ENCODE measurements at regions not wholly inside any gene's neighbourhood (a gene's known extent, or its start where the extent isn't known, plus 50 kb on each side); places are given as distances from the start of the nearest gene placed in this dataset.
A peak's percentile ranks its signal among the peaks of the same experiment; 100 is the strongest.

GRCh38 chr14:22271838-22272799 lies 316.9 kb downstream of the DAD1 start:
- H3K27ac ChIP-seq (ENCODE audit: low read depth in 1 of 2, low read length in 1 of 2) = peak overlapping the region; percentile 60 to 76
- DNase-seq (ENCODE audit: low read depth in 6 of 9, low spot score in 9 of 9) = peak in 2 of 9 donors; percentile 32 to 52
- WGBS = 73% methylated on average over 11 of the region's 11 CpGs
- H3K27me3 ChIP-seq (ENCODE audit: control insufficient read depth in 2 of 2, insufficient read depth in 1 of 2, low read length in 1 of 2) = no peaks in the 10 kb centered on the region
- peaks cover 5 to 33% of the 10 kb centered on the region in 2 donors for H3K4me1 ChIP-seq (ENCODE audit: control insufficient read depth in 2 of 2, insufficient read depth in 2 of 2, low read length in 2 of 2)
- H3K36me3 ChIP-seq (ENCODE audit: control insufficient read depth in 2 of 2, insufficient read depth in 2 of 2, low read length in 1 of 2) = no peaks in the 10 kb centered on the region
- no peaks in the 10 kb centered on the region for H3K9me3 ChIP-seq (ENCODE audit: control insufficient read depth in 2 of 2, insufficient read depth in 1 of 2, low read length in 1 of 2)
- H3K4me3 ChIP-seq (ENCODE audit: low read length in 2 of 2) = peak overlapping the region in 1 of 2 donors; percentile 25

GRCh38 chr14:22268875-22269274 lies 320.1 kb downstream of the DAD1 start:
- no peaks in the 10 kb centered on the region for H3K36me3 ChIP-seq (ENCODE audit: control insufficient read depth in 2 of 2, insufficient read depth in 2 of 2, low read length in 1 of 2)
- DNase-seq (ENCODE audit: low read depth in 6 of 9, low spot score in 9 of 9) = no peak
- 65% methylated on average over 2 of the region's 2 CpGs for WGBS

GRCh38 chr14:22266683-22267082 lies 322.3 kb downstream of the DAD1 start:
- H3K36me3 ChIP-seq (ENCODE audit: control insufficient read depth in 2 of 2, insufficient read depth in 2 of 2, low read length in 1 of 2) = no peaks in the 10 kb centered on the region
- peaks cover 9 to 26% of the 10 kb centered on the region in 2 donors for H3K4me1 ChIP-seq (ENCODE audit: control insufficient read depth in 2 of 2, insufficient read depth in 2 of 2, low read length in 2 of 2)
- no peaks in the 10 kb centered on the region for H3K27me3 ChIP-seq (ENCODE audit: control insufficient read depth in 2 of 2, insufficient read depth in 1 of 2, low read length in 1 of 2)
- DNase-seq (ENCODE audit: low read depth in 6 of 9, low spot score in 9 of 9) = no peak
- no peak overlapping the region for H3K4me3 ChIP-seq (ENCODE audit: low read length in 2 of 2)
- H3K27ac ChIP-seq (ENCODE audit: low read depth in 1 of 2, low read length in 1 of 2) = no peak overlapping the region
- 98% methylated on average over 3 of the region's 3 CpGs for WGBS
- H3K9me3 ChIP-seq (ENCODE audit: control insufficient read depth in 2 of 2, insufficient read depth in 1 of 2, low read length in 1 of 2) = no peaks in the 10 kb centered on the region

More at GRCh38 chr14:22268875-22269274, 320.1 kb downstream of the DAD1 start:
- Histone ChIP-seq H3K27ac (ENCODE audit: low read depth in 1 of 2, low read length in 1 of 2) (no peak overlapping the region), H3K27me3 (ENCODE audit: control insufficient read depth in 2 of 2, insufficient read depth in 1 of 2, low read length in 1 of 2) (no peaks in the 10 kb centered on the region), H3K4me3 (ENCODE audit: low read length in 2 of 2) (no peak overlapping the region), H3K4me1 (ENCODE audit: control insufficient read depth in 2 of 2, insufficient read depth in 2 of 2, low read length in 2 of 2) (peaks cover 13 to 46% of the 10 kb centered on the region in 2 donors), H3K9me3 (ENCODE audit: control insufficient read depth in 2 of 2, insufficient read depth in 1 of 2, low read length in 1 of 2) (no peaks in the 10 kb centered on the region)

- no peak overlapping the region for H3K4me3 ChIP-seq (ENCODE audit: low read length in 2 of 2)
- no peak for DNase-seq (ENCODE audit: low read depth in 6 of 9, low spot score in 9 of 9)
- WGBS = 96% methylated on average over 2 of the region's 2 CpGs
- no peaks in the 10 kb centered on the region for H3K27me3 ChIP-seq (ENCODE audit: control insufficient read depth in 2 of 2, insufficient read depth in 1 of 2, low read length in 1 of 2)
- H3K4me1 ChIP-seq (ENCODE audit: control insufficient read depth in 2 of 2, insufficient read depth in 2 of 2, low read length in 2 of 2) = peaks cover 9 to 23% of the 10 kb centered on the region in 2 donors
- H3K36me3 ChIP-seq (ENCODE audit: control insufficient read depth in 2 of 2, insufficient read depth in 2 of 2, low read length in 1 of 2) = no peaks in the 10 kb centered on the region
- H3K9me3 ChIP-seq (ENCODE audit: control insufficient read depth in 2 of 2, insufficient read depth in 1 of 2, low read length in 1 of 2) = no peaks in the 10 kb centered on the region
- no peak overlapping the region for H3K27ac ChIP-seq (ENCODE audit: low read depth in 1 of 2, low read length in 1 of 2)
Observed at GRCh38 chr14:22266142-22266442, 322.9 kb downstream of the DAD1 start.

GRCh38 chr14:22265319-22266141 lies 323.5 kb downstream of the DAD1 start:
- H3K9me3 ChIP-seq (ENCODE audit: control insufficient read depth in 2 of 2, insufficient read depth in 1 of 2, low read length in 1 of 2) = no peaks in the 10 kb centered on the region
- WGBS = 66% methylated on average over 8 of the region's 8 CpGs
- no peaks in the 10 kb centered on the region for H3K27me3 ChIP-seq (ENCODE audit: control insufficient read depth in 2 of 2, insufficient read depth in 1 of 2, low read length in 1 of 2)
- H3K4me1 ChIP-seq (ENCODE audit: control insufficient read depth in 2 of 2, insufficient read depth in 2 of 2, low read length in 2 of 2) = peaks cover 9 to 23% of the 10 kb centered on the region in 2 donors
- peak in 5 of 9 donors; percentile 26 to 78 (median 41) for DNase-seq (ENCODE audit: low read depth in 6 of 9, low spot score in 9 of 9)
- no peak overlapping the region for H3K4me3 ChIP-seq (ENCODE audit: low read length in 2 of 2)
- peak overlapping the region in 1 of 2 donors; percentile 10 for H3K27ac ChIP-seq (ENCODE audit: low read depth in 1 of 2, low read length in 1 of 2)
- no peaks in the 10 kb centered on the region for H3K36me3 ChIP-seq (ENCODE audit: control insufficient read depth in 2 of 2, insufficient read depth in 2 of 2, low read length in 1 of 2)

GRCh38 chr14:22264759-22265158 lies 324.3 kb downstream of the DAD1 start:
- Histone ChIP-seq H3K27me3 (ENCODE audit: control insufficient read depth in 2 of 2, insufficient read depth in 1 of 2, low read length in 1 of 2) (no peaks in the 10 kb centered on the region), H3K4me1 (ENCODE audit: control insufficient read depth in 2 of 2, insufficient read depth in 2 of 2, low read length in 2 of 2) (peaks cover 9 to 23% of the 10 kb centered on the region in 2 donors), H3K27ac (ENCODE audit: low read depth in 1 of 2, low read length in 1 of 2) (no peak overlapping the region), H3K9me3 (ENCODE audit: control insufficient read depth in 2 of 2, insufficient read depth in 1 of 2, low read length in 1 of 2) (no peaks in the 10 kb centered on the region), H3K4me3 (ENCODE audit: low read length in 2 of 2) (no peak overlapping the region), H3K36me3 (ENCODE audit: control insufficient read depth in 2 of 2, insufficient read depth in 2 of 2, low read length in 1 of 2) (no peaks in the 10 kb centered on the region)
- WGBS = 95% methylated on average over 1 of the region's 1 CpG
- no peak for DNase-seq (ENCODE audit: low read depth in 6 of 9, low spot score in 9 of 9)

- 91% methylated on average over 1 of the region's 1 CpG for WGBS
Observed at GRCh38 chr14:22263961-22264360, 325.1 kb downstream of the DAD1 start.

GRCh38 chr14:22262881-22263280 lies 326.1 kb downstream of the DAD1 start:
- no peaks in the 10 kb centered on the region for H3K27me3 ChIP-seq (ENCODE audit: control insufficient read depth in 2 of 2, insufficient read depth in 1 of 2, low read length in 1 of 2)
- H3K4me1 ChIP-seq (ENCODE audit: control insufficient read depth in 2 of 2, insufficient read depth in 2 of 2, low read length in 2 of 2) = peaks cover 9 to 13% of the 10 kb centered on the region in 2 donors
- no peak overlapping the region for H3K4me3 ChIP-seq (ENCODE audit: low read length in 2 of 2)
- no peak for DNase-seq (ENCODE audit: low read depth in 6 of 9, low spot score in 9 of 9)
- WGBS = 98% methylated on average over 3 of the region's 3 CpGs
- H3K27ac ChIP-seq (ENCODE audit: low read depth in 1 of 2, low read length in 1 of 2) = no peak overlapping the region
- no peaks in the 10 kb centered on the region for H3K36me3 ChIP-seq (ENCODE audit: control insufficient read depth in 2 of 2, insufficient read depth in 2 of 2, low read length in 1 of 2)
- H3K9me3 ChIP-seq (ENCODE audit: control insufficient read depth in 2 of 2, insufficient read depth in 1 of 2, low read length in 1 of 2) = no peaks in the 10 kb centered on the region

More at GRCh38 chr14:22263961-22264360, 325.1 kb downstream of the DAD1 start:
- no peak for DNase-seq (ENCODE audit: low read depth in 6 of 9, low spot score in 9 of 9)
- Histone ChIP-seq H3K4me3 (ENCODE audit: low read length in 2 of 2) (no peak overlapping the region), H3K27me3 (ENCODE audit: control insufficient read depth in 2 of 2, insufficient read depth in 1 of 2, low read length in 1 of 2) (no peaks in the 10 kb centered on the region), H3K4me1 (ENCODE audit: control insufficient read depth in 2 of 2, insufficient read depth in 2 of 2, low read length in 2 of 2) (peaks cover 9 to 23% of the 10 kb centered on the region in 2 donors), H3K27ac (ENCODE audit: low read depth in 1 of 2, low read length in 1 of 2) (no peak overlapping the region), H3K36me3 (ENCODE audit: control insufficient read depth in 2 of 2, insufficient read depth in 2 of 2, low read length in 1 of 2) (no peaks in the 10 kb centered on the region), H3K9me3 (ENCODE audit: control insufficient read depth in 2 of 2, insufficient read depth in 1 of 2, low read length in 1 of 2) (no peaks in the 10 kb centered on the region)

Data from thymus (tissue), 11 donors.